NCI-H774 (cell line): ENCODE measurements at regions not wholly inside any gene's neighbourhood (a gene's known extent, or its start where the extent isn't known, plus 50 kb on each side); places are given as distances from the start of the nearest gene placed in this dataset.

Source experiments
- DNase-seq: peaks from one replicate; lab custom pipeline; 2025; lab: John Stamatoyannopoulos, UW

DNA sequence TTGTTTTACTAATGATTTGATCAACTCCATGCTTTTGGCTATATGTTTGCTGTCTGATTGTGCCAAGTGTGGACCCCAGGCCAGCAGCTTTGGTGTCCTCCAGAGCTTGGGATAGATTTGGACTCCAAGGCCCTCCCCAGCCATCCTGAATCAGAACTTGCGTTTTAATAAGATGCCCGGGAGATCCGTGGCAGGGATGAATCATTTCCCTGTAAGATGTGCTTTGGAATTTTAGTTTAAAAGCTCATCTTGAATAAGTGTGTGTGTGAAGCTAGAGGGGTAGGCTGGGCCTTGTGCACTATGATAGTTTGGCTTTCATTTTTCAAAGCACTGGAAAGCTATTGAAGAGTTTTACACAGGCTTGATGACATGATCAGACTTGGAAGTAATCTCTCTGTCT is 66.2 kb upstream of the SDK1 start:
- DNase-seq, result no peak

DNA sequence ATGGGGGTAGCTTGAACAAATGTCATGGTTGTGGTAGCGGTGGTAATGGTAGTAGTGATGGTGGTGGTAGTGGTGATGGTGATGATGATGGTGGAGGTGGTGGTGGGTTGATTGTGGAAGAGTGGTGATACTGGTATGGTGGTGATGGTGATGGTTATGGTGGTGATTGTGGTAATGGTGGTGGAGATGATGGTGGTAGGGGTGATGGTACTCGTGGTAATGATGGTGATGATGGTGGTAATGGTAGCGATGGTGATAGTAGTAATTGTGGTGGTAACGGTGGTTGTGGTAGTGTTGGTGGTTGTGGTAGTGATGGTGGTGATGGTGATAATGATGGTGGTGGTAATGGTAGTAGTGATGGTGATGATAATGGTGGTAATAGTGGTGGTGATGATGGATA is 65.7 kb upstream of the SDK1 start:
- DNase-seq, result no peak

DNA sequence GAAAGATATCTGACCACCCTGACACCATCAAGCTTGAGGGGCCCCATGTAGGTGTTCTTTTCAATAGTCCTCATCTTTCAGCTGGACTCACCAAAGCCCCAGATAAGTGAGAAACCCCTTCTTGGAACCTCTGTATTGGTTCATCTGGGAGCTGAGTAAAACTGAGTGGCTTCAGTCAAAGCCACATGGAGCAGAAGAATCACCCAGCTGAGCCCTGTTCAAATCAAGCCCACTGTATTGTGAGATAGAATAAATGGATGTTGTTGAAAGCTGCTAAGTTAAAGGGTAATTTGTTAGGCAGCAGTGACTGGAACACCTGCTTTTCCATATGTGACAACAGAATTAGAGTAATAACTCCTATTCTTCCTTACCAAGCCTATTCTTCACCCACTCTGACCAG is 64.8 kb upstream of the SDK1 start:
- DNase-seq, result no peak

DNA sequence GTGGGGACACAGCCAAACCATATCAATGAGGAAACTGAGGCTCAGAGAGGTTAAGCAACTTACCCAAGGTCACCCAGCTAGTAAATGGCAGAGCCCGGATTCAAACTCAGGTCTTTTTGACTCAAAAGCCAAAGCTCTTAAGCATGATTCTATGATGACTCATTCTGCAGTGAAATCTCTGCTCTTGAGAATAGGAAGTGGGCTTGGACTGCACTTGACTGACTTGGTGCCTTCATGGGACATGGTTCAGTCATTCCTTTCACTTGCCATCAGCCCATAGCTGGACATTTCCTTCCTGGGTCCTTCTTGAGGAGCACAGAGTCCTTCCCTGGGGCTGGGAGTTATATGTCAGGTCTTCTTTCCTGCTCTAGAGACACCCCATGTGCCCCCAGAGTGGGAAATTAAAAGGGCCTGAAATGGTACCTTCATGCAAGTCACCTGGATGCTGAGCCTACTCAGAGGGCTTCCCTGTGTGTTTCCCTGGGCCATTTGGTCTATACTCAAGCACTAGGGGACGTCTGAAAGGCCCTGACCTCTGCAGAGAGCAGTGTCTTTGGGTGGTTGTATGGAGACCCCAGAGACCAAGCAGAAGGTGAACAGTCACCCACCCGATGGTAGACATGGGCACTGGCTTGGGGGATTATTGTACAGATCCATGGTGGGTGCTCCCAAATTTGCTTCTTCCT is 62.4 kb upstream of the SDK1 start:
- DNase-seq, result no peak

DNA sequence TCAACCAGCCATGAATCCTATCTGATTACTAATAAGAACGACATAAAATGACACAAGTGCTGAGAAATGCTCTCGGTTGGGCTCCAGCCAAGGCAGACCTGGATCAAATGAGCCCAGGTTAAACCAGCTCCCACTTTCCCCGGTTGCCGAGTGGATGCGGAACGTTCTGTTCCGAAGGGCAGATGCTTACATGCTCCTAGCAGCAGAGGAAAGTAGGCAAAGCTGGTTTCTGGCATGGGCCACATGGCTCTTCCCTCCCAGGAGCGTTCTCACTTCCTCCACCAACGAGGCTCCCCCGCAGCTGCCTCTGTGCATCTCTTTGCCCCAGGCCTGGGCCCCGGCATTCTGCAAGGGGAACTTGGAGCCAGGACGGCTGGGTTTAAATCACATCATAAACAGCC is 61.8 kb upstream of the SDK1 start:
- DNase-seq, result no peak

DNA sequence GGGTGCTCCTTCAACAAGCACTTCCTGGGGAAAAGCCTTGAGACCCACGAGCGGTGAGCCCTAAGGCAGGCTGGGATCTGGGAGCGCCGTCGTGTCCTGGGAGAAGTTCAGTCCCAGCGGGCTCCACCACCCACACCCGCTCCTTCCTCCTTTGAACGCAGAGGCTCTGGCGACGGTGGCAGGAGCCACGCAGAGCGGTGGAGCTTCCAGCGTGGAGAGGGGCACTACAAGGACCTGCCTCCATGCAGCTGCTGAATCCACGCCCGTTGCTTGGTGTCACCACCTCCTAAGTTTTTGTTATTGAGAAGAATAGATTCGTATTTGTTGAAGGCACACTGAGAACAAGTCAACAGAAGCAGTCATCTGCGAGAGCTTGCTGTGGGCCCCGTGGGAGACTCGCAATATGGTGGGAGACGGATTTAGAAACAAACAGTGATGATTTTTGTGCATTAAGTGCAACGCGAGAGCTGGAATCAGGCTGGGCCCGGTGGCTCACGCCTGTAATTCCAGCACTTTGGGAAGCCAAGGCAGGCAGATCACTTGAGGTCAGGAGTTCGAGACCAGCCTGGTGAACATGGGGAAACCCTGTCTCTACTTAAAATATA is 60.1 kb upstream of the SDK1 start:
- DNase-seq, result no peak

DNA sequence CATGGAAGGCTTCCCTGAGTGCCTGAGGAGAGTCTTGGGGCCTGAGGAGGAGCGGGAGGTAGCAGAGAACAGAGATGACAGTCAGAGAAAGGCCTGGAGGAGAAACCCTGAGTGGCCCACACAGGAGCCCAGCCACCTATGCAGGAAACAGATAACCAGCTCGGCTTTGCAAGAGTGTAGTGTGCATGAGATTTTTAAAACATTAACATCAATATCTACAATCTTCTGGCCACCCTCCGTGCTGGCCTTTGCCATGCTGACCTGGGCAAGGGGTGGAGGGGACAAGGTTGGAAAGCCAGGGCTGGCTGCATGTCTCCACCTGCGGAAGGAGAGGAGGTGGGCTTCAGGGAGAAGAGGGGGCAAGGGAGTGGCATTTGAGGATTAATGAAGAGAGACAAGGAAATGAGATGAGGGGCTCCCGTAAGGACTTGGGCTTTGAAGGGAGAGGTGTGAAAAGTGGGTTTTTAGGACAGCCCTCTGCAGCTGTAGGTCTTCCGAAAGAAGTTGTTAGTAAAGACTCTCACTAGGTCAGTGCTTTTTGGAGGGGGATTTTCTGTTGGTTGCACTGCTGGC is 59.3 kb upstream of the SDK1 start:
- DNase-seq, result no peak

DNA sequence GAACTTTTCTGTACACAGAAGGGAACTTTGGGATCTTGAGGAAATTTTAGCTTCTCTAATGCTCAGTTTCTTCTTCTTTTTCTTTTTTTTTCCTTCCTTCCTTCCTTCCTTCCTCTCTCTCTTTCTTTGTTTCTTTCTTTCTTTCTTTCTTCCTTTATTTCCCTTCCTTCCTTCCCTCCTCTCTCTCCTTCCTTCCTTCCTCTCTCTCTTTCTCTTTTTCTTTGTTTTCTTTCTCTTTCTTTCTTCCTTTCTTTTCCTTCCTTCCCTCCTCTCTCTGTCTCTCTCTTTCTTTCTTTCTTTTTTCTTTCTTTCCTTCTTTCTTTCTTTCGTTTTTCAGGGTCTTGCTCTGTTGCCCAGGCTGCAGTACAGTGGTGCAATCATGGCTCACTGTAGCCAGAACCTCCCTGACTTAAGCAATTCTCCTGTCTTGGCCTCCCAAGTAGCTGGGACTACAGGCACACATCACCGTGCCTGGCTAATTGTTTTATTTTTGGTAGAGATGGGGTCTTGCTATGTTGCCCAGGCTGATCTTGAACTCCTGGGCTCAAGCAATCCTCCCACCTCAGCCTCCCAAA is 58.6 kb upstream of the SDK1 start:
- no peak for DNase-seq

DNA sequence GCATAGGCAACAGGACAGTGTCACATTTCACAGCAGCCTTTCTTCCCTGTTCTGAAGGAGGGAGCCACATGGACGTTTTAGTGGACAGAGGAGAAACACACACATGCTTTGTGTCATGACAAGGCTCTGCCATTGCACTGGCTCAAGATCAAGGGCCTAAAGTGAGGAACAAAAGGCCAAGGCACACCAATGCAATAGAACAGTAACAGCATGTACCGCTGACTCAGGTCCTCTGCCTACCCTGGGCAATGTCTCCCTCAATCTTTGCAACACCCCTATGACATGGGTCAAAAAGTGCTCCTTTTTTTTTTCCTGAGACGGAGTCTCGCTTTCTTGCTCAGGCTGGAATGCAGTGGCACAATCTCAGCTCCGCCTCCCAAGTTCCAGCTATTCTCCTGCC is 57.8 kb upstream of the SDK1 start:
- DNase-seq, result no peak

DNA sequence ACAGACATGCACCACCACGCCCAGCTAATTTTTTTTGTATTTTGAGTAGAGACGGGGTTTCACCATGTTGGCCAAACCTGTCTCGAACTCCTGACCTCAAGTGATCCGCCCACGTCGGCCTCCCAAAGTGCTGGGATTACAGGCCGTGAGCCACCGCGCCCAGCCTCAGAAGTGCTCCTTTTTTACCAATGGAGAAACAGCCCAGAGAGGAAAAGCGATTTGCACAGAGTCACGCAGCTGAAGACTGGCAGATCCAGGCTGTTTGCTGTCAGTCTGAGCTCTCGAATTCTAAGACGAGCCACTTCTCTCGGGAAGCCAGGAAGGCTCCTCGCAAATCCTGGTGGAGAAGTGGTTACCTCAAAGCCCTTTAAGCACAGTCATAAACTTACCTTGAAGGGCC is 57.4 kb upstream of the SDK1 start:
- DNase-seq, result no peak

DNA sequence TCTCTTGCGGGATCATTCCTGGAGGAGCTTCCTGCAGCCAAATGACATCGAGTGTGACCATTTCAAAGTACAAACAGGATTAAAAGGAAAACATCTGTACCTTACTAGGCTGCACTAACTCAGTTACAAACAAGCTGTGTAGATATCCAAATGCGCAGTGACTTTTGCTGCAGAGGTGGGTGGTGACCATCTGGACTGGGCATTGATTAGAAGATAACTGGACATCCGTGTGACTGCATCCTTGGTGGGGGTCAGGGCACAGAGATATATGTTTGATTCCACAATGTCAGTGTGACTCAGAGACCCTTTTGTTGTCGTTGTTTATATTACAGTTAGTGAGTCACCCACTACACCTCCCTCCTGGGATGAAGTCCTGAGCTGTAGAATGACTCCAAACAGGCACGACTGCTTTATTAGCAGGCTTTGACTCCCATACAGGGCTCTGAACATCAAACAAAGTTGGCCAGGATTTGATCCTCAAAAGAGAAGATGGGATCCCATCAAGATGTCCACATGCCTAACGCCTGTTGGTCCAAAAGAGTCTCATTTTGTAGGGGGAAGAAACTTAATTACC is 56.7 kb upstream of the SDK1 start:
- no peak for DNase-seq

DNA sequence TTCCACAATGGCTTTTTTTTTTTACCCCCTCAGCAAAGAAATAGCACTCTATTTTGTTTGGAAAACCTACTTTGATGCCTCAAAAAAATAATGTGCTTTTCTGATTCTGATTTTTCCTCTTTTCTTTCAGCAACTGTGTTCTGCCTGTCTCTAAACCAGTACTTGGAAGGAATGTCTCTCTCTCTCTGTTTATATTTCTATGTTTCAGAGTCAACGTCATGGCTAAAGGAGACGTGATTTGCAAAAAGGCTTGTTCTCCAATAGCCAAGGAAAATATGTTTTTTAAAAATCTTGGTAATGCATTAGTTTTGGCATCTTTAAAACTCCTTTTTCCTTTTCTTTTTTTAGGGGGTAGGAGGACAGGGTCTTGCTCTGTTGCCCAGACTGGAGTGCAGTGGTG is 56.0 kb upstream of the SDK1 start:
- no peak for DNase-seq

DNA sequence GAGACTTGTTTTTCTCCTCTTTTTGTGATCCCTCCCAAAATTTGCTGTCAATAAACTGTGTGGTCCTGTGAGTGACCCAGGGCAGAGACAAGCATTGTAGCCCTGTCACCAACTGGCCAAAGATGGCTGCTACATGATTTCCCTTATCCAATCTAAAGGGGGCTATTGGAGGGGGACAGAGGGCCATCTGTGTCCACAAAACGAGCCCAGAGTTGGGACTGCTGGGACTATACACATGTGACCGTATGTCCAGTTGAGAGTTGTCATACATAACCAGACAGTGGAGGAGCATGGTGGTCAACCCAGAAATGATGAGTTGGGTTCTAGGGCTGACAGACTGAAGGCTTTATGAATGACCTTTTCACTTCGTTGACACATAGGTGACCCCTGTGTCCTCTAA is 55.3 kb upstream of the SDK1 start:
- no peak for DNase-seq

DNA sequence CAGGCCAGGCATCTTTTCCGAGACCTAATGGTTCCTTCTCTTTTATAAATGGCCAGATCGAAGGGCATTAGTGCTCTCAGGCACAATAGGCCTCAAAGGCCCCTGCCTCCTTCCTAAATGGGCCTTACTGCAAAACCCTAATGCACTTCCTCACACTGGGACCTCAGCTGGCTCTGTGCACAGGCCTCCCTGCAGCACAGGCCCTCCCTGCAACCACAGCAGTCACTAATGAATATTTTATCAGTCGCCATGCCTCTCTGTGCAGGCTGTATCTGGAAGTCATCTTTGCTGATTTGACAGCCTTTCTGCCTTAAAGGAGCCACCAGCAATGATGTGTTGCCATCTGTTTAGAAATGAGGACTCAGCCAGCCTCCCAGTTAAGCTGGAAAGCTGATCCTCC is 54.9 kb upstream of the SDK1 start:
- DNase-seq, result no peak

DNA sequence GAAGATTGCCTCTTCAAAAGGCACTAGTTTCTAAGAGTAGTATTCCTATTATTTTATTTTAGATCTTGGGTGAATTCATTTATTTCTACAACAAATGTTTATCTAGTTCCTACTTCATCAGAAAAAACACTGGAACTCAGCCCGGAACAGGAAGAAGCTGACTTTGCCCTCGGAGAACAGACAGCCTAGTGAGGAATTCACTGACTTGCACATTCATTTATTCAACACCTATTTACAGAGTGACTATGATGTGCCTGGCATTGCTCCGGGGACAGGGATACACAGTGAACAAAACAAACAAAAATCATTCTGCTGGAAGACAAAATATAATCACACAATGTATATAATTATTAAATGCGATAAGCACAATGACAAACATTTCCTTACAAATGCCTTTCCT is 54.4 kb upstream of the SDK1 start:
- DNase-seq, result no peak

DNA sequence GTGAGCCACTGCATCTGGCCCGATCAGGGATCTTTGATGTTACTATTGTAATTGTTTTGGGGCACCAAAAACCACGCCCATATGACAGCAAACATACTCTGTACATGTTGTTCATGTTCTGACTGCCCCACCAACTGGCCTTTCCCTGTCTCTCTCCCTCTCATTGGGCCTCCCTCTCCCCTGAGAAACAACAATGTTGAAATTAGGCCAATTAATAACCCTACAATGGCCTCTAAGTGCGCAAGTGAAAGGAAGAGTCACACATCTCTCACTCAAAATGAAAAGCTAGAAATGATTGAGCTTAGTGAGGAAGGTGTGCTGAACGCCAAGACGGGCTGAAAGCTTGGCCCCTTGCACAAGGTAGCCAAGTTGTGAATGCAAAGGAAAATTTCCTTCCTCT is 50.3 kb upstream of the SDK1 start:
- no peak for DNase-seq
